HG03039 (cell line): ENCODE measurements at regions not wholly inside any gene's neighbourhood (a gene's known extent, or its start where the extent isn't known, plus 50 kb on each side); places are given as distances from the start of the nearest gene placed in this dataset.

ENCODE experiments used
- ATAC-seq: cut with Tn5 transposase; IDR thresholded peaks from one replicate; pipeline ENCODE4 v1.9.1; 2021; ENCODE audit warnings: mild to moderate bottlenecking, moderate library complexity; ENCODE audit not compliant: unreplicated experiment

DNA sequence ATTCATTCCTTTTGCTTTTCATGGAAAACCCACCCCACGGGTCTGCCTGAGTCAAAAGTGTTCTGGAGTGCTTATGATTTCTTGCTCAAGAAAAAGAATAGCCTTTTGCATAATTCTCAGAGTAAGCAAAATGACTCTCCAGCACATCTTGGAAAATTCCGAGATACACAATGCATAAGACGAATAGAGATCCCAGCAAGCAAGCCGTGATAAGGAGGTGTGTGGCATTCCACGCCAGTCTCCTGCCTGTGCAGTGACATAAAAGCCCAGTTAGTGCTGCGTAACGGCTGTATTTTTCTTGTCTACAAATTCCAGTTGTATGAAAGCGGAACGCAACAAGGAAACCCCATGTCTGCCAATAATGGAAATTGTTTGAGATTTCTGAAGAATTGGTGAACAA is 237.9 kb upstream of the GATB start:
- no peak for ATAC-seq

DNA sequence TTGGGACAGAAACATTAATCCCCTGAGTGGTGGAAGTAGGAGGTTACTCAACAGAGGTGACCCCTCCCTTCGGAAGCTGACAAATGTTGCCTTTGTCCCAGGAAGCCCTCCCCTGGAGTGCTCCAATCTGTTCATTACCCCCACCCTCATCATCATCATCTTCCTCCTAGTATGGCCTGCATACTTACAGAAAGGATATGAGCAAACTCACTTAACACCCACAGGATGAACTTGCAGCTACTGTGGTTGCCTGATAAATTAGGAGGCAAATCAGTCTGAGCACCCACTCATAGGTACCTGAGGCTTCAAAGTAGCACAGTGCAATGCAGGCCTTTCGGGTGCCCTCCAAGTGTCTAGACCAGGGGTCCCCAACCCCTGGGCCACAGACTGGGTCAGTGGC is 236.7 kb upstream of the GATB start:
- no peak for ATAC-seq

DNA sequence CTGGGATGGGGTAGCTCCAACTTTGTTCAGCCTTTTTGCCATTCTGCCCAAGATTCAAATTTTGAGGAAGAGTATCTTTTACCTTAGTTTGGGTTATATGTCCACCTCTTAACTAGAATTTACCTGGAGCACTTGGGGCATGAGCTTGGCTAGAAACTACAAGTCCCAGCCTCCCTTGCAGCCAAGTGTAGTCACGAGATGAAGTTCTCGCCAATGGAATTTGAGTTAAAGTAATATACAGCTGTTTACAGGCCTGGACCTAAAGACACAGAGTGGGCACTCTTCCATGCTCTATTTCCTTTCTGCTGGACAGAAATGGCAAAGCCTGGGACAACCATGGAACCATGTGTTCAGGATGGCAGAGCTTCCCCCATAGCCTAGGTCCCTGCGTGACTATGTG is 233.6 kb upstream of the GATB start:
- ATAC-seq, result no peak

DNA sequence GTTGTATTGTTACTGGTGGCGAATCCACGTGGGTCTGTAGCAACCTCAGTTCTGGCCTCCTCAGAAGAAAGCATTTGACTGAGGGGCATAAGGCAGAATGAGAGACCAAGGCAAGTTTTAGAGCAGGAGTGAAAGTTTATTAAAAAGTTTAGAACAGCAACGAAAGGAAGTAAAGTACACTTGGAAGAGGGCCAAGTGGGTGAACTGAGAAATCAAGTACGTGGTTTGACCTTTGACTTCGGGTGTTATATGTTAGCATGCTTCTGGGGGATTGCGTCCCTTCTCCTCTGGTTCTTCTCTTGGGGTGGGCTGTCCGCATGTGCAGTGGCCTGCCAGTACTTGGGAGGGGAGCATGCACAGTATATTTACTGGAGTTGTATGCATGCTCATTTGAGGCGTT is 232.7 kb upstream of the GATB start:
- ATAC-seq, result no peak

DNA sequence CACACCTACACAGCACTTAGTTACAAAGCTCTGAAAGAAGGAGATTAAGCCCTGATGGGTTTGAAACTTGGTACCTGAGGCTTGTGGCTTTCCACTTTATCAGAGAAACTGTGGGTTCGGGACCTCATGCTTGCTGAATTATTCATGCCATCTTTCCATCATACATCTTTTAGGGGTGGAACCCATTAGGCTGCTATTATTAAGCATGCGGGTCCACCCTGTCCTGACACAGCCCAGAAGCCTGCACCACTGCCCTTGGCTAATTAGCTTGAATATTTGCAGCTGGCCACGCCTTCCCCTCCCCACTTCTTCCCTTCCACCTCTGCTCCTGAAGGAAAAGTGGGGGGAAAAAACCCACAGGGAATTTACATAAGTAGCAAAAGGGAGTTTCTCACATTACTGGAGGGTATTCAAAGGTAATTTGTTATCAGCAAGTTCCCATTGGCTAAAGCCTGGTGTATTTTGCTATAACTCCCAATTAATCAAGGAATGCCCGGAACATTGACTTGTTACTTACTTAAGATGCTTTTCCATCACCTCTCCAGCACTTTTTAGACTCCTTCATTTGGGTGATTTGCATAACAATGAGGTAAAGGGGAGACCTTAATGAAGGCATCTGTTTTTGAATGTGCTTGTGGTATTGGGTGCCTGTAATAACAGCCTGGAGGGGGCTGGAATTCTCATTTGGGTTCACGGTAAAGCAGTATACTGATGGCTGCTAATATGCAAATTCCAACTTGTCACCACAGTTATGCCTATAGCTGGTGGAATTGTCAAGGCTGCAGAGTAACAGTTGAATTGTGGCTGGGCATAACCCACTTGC is 231.7 kb upstream of the GATB start:
- ATAC-seq, result no peak

DNA sequence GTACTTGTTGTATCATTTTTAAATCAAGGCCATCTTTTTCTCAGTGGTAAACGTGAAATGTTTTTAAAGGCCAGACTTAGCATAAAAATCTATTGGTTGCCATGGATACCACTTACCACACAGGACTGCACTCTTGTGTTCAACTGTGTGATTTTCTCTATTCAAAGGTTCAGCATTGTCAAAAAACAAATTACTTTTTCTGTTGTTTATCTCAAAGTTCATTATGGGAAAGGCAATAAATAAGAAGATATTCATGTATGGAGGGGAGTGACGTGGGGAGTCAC is 231.0 kb upstream of the GATB start:
- no peak for ATAC-seq

DNA sequence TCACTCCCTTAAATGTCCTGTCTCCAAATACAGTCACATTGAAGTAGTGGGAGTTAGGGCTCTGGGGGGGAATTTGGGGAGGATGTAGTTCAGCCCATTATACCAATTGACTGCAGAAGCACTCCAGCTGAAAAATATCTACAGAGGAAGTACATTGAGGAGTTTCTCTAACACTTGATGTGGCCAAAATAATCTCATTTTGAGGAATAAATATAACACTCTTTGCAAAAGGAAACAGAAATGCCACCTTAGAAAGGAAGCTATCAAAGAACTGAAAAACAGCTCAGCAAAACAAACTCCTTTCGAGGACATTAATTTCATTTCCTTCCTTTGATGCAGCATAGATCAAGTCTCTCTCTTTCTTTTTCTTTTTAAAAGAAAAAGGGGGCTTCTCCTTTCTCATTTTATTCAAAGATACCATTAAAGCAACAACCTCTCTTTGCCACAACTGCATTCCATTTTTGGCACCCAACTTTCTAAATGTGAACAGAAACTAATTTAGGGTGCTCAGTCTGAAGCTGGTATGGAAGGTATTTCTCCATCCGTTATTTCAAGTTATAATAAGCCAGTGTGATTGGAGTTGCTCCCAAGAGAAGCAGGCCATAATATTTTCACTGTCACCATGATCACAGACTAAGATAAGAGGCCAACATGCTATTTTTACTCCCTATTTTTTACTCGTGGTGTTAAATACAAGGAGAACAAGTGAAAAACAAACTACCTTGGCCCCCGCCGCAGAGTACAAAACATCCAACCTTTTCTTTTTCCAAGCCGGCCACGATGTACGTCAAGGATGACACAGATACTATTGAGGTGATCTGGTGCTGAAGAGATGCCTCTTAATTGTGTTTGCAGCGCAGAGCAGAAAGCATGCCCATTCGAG is 230.4 kb upstream of the GATB start:
- ATAC-seq, result no peak

DNA sequence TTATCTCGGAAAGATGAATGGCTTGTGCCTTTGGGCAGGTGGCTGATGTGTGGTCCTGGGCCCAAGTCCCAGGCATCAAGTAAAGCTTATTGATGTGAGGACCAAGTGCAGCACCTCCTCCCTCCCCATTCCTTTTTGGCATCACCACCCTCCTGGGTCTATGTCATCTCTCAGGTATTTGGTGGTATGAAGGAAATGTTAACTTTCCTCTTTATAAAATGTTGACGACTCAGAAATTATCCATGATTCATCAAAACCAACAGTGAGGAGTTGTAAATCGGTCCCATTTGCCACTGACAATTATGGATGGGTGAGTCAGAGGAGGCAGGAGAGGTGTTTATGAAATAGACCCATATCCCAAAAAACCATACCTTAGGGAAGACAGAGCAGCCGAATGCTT is 229.4 kb upstream of the GATB start:
- ATAC-seq, result no peak

DNA sequence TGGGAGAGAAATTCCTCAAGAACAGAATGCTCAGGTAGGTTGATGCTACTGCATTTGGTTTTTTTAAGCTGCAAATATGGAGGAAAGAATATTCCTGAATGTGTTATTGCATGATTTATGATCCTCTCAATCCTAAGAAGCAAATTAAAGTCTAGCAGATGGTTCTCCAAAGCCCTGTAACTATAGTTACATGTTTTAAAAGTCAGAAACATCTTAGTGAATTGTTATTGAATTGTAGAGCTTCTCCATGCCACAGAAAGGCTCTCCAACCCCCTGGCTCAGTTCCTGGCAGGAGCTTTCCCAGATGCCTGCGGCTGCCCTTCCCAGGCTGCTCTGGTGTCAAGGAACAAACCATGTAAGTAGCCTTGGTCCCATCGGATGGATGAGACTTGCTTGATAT is 227.8 kb upstream of the GATB start:
- no peak for ATAC-seq

DNA sequence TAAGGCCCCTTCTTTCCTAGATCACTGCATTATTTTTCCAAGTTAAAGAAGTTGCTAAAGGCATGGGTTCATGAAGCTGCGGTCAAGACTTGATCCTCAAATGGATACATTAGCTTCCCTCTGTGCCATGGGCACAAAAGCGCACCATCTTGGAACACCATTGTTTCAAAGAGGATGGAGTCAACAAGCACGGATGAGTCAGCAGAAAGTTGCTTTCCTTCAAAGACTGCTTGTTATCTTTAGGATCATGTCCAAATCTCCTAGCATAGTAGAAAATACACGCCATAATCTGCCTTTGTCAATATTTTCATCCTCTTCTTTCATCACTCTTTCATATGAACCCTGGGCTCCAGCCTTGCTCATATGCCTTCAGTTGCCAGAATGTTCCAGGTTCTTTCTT is 226.8 kb upstream of the GATB start:
- ATAC-seq, result no peak

DNA sequence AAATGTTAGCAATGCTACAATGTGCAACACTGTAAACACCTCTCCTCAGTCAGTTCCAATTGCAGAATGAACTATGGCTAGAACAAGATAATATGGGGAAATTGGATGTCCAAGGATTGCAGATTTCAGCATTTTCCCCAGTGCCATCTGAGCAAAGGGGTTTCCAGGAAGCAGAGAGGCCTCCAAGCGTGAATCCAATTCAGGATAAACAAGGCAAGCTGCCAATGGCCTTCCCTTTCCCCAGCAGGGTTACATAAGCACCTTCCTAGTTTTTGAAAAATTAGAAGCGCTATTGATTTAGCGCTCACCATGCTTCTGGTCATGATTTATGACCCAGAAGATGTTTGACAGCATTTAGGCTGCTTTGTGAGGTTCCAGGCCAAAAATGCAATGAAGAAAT is 223.0 kb upstream of the GATB start:
- no peak for ATAC-seq

DNA sequence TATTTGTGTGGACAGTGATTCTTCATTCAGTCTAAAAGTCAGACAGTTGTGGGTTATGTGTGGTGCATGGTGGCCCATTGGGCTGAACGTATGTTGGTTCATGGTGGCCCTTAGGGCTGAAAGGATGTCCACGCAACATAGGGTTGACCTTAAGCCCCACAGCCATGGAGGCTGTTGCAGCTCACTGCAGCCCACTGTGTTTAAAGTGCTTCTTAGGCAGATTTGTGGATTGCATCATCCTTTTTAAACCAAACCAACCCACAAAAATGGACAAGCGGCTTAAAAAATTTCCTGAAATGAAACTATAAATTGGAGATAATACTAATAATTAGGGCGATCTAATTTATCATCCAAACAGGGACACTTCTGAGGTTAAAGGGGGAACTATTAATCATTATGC is 219.0 kb upstream of the GATB start:
- no peak for ATAC-seq

DNA sequence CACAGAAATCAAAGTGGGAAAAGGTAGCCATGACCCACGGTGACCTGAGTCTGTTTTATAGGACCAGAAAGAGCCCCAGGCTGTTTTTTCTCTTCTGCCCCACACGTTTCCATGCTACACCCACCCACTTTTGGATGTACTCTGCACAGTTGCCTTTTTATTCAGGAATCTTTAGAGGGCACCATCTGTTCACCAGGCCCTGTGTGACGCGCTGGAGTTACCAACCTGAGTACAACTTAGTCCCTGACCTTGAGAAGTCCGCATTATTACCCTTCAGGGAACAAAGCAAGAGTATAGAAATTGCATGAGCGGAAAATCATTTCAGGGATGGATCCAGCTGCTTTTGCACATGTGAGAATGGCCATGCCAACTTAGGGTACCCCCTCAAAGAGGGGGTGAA is 207.8 kb upstream of the GATB start:
- no peak for ATAC-seq

DNA sequence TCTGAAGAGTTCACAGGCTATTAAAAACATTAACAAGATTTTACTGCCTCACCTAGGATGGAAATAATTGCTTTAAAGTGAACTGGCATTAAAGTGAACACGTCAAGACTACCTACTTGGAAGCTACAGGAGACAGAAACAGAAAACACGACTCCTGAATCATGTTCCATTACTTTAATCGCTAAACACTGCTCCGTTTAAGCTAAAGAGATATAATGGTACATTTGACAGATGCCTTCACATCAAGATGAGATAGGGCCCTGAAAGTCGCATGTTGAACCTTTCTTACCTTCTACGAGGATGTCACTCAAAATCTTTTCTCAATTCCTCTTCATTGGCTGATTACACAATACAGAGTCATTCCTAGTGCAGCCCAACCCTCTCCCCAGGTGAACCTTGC is 206.3 kb upstream of the GATB start:
- no peak for ATAC-seq

DNA sequence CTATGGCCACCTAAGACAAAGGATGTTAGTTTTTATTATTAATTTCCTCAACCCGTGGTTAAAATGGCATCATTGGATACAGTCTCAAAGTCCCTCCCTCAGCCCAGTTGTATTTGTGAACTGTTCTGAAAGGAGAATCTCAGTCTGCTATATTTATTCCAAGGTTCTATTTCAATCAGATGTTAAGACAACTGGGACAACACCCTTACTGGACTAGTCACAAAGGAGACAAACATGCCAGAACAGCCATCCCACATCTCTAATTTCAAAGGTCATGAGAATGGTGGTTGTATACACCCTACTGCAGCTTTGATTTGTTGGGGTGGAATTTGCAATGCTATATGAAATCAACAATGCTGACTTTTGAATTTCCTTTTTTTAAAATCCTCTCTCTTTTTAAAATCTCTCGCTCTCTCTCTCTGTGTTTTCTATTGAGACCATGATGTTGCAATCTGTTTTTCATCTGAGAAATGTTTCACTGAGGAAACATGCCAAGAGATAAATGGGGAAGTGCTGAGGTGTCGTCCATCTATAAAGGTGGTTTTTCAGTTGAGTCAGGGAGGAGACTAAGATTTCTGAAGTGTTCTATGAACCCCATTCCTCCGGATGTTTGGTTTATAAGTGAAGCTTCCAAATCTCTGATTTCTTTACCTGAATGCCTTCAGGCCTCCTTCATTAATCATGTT is 201.5 kb upstream of the GATB start:
- ATAC-seq, result no peak

DNA sequence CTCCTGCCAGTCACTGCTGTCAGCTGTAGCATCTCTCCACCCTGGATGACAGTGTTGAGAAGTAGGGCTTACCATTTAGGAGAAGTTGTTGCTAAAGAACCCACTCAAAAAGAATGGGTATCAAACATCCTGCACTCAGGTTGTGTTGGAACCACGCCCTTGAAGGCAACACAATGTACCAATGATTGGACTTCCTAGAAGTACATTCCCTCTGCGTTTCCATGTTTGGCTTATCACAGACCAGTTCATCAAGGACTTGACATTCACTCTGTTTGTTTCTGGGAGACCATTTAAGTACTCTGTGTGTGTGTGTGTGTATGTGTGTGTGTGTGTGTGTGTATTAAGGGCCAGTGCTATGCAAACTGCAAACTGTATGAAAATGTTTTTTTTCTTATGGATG is 200.6 kb upstream of the GATB start:
- no peak for ATAC-seq

DNA sequence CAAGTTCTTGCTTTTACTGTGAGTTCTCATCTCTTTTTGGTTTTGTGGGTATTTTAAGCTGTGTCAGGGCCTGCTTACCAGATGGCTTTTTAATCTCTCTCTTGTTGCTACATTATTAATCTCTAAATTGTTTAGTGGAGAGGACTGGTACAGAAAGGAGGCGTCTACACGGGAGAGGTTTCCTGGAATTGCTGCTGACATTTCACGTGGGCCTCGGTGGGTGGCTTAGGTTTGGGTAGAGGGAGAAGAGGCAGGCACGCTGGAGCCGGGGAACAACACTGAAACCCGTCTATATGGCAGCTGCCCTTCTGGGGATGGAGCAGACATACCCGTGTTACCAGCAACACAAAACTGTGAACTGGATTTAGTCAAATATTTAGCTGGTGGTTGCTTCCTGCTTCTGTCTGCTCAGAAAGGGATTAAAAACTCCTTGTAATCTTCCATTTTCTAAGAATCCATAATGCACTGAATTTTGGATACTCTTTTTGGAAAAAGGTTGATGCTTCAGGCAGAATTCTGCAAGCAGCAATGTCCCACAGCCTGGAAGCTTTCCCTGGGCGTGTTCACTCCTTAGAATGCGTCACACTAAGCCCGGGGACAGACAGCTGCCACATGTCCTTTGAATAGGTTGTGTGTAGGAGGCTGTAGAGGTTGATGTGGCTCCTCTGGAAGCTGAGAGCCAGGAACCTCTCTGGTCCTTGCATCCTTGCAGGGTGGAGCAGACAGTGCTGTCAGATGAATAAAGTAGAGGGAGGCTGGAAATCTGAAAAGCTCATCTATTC is 199.8 kb upstream of the GATB start:
- no peak for ATAC-seq

DNA sequence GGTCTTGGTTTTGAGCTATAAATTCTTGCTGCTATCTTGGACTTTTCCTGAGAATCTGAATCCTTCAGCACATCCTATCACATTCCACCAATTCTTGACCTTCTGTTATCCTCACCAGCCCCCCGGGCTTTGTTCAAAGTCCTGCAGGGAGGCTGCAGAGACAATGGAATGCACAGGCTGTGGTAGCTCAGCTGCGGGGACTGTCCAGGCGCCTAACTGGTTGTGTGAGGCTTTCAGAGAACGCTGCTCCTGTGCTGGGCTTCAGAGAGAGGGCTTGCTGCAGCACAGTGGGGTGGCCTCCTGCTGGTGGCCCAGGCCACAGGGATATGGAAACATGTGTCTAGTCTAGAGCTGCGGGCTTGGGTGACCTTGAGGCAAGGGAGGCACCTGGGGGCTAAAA is 196.3 kb upstream of the GATB start:
- no peak for ATAC-seq

DNA sequence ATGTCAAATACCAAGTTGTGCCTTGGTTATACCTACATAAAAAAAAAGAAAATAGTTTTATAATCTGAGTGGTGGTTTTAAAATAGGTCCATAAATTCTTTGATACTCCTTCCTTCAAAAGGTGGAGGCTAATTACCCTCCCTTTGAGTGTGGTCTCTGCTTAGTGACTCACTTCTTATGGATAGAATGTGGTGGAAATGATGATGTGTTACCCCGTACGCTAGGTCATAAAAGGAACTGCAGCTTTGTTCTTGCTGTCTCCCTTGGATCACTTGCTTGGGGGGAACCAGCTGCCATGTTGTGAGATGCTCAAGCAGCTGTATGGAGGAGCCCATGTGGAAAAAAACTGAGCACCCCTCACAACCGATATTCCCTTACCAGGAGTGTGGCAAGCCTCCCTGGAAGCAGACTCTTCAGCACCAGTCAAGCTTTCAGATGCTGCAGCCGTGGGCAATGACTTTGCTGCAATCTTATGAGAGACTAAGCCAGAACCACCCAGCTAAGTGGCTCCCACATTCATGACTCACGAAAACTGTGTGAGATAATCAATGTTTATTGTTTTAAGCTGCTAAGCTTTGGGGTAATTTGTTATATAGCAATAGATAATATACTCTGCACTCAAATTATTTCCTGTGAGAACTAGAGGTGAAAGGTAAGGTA is 195.0 kb upstream of the GATB start:
- no peak for ATAC-seq

DNA sequence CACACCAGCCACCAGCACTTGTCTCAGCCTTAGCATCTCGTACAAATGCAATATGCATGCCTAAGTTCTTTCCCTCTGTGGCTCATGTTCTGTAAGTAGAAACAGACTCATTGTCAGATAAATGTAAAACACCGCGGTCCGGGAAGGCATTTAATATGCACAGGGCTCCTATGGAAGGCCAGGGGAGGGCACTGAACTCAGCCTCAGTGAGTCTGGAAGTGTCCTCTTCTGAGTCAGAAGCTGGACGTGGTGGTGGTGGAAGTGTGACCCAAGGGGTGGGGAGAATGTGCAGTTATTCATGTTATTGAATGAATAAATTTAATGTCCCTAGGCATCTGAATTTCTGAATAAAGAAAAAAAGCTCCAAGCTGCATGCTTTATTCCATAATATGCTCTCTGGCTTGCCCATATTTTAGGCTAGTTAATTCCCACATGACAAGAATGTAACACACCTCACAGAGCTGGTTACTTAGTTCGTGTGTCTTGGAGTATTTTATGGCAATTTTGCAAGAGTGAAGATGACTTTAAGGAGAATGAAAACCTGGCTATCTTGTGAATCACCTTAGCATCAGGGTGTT is 193.1 kb upstream of the GATB start:
- no peak for ATAC-seq
